Activated CD4-positive, alpha-beta T cell treated with anti-CD3 and anti-CD28 coated beads for 36 hours (primary cell): ENCODE measurements at regions not wholly inside any gene's neighbourhood (a gene's known extent, or its start where the extent isn't known, plus 50 kb on each side); places are given as distances from the start of the nearest gene placed in this dataset.

ENCODE experiments used
- ATAC-seq: fragments of 200-7000 bp; cut with Tn5 transposase; one replicate; pipeline ENCODE4 v1.10.0; 2021; ENCODE audit warnings: mild to moderate bottlenecking, moderate library complexity
- CTCF ChIA-PET: fragments of 350-600 bp; sonication (Branson Sonifier 250); formaldehyde crosslinking; loops from one replicate; lab custom pipeline; 2021; ENCODE audit warnings: antibody characterized with exemption; lab: Charles Lee
- POLR2A ChIA-PET: fragments of 350-600 bp; sonication (Branson Sonifier 250); formaldehyde crosslinking; loops from one replicate; lab custom pipeline; 2021; ENCODE audit warnings: antibody characterized with exemption, inconsistent platforms; lab: Charles Lee
- DNase-seq: peaks from one replicate; pipeline ENCODE4 v3.0.0-alpha.2; 2020
- H3K27ac Mint-ChIP-seq: one replicate; pipeline ENCODE4 v1.8.0; 2021; ENCODE audit warnings: mixed read lengths
- H3K27me3 Mint-ChIP-seq: one replicate; pipeline ENCODE4 v1.8.0; 2021; ENCODE audit warnings: mixed read lengths
- H3K36me3 Mint-ChIP-seq: one replicate; pipeline ENCODE4 v1.8.0; 2021; ENCODE audit warnings: low read depth, mixed read lengths
- H3K4me1 Mint-ChIP-seq: one replicate; pipeline ENCODE4 v1.8.0; 2021; ENCODE audit warnings: mixed read lengths
- H3K4me3 Mint-ChIP-seq: one replicate; pipeline ENCODE4 v1.8.0; 2021; ENCODE audit warnings: mild to moderate bottlenecking, moderate library complexity, mixed read lengths
- H3K9me3 Mint-ChIP-seq: one replicate; pipeline ENCODE4 v1.8.0; 2021; ENCODE audit warnings: low read depth, mixed read lengths
- intact Hi-C, 2 experiments: fragments of 100-400 bp; cut with DNase I in 1 of 2; cut with micrococcal nuclease in 1 of 2; formaldehyde crosslinking; loops; one replicate each; pipeline versions ENCODE4 v1.14.2 to v1.15.1; 2022 to 2024; cut with DNase I, micrococcal nuclease

DNA sequence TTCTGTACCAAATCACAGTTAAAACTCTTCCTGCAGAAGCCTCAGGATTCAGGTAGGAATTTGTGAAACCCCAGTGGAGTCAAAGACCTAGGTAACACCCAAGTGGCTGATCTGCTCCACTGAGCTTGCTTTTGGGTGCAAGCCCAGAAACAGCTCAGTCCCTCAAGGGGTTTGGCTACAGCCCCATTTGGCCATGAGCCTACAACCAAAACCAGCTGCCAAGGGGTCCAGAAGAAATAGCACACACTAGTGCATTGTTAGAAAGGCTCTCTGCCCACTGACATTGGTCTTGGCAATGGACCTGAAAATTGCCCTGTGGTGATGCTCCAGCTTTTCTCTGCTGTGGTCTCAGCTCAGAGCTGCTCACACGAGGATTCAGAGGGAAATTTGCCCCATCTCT, 577.4 kb upstream of the INTU start:
- Mint-ChIP-seq H3K9me3 (peaks cover 17% of the 10 kb centered on the region), H3K4me3 (no peak overlapping the region), H3K27me3 (no peaks in the 10 kb centered on the region), H3K4me1 (no peaks in the 10 kb centered on the region), H3K36me3 (no peaks in the 10 kb centered on the region), H3K27ac (no peak overlapping the region)
- POLR2A ChIA-PET: no interaction called here
- CTCF ChIA-PET: no interaction called here
- intact Hi-C loops: no loop called here
- DNase-seq: no peak
- ATAC-seq: no peak

DNA sequence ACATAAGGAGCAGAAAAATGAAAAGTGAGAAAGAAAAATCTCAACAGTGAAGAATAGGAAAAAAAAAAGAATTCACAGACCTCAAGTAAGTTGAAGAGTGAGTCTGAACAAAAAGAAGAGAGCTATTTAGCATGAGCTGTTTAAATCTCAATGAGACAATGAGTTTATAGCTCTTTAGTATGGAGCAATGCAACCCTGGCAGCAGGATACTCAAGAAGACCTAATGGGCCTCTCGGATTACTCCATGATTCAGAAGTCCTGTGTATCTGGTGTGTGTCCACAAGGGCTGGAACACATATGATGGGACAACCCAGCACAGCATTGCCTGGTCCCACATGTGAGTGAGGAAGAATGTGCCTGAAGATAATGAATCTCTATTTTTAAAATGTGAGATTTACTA, 563.1 kb upstream of the INTU start:
- ChIA-PET CTCF (no interaction called here), POLR2A (no interaction called here)
- Mint-ChIP-seq H3K4me1 (no peaks in the 10 kb centered on the region), H3K36me3 (no peaks in the 10 kb centered on the region), H3K9me3 (peaks cover 2% of the 10 kb centered on the region), H3K4me3 (no peak overlapping the region), H3K27me3 (no peaks in the 10 kb centered on the region), H3K27ac (no peak overlapping the region)
- no peak for DNase-seq
- no peak for ATAC-seq
- intact Hi-C loops: no loop called here

DNA sequence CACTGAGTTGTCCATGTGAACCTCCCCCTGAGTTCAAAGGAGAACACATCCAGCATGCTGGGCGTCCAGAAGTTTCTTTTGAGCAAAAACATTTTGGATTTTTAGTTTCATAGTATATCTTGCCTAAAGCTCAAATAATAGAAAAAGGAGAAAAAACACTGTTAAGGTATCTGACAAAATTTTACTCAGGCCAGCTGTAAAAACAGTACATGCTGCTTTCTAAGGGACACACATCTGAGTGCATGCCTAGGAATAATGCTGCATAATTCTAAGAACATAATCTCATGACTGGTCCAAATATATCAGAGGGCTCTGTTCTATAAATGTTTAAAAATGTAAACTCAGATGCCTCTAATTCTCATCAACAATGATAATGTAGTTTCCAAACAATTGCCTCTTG, 561.3 kb upstream of the INTU start:
- ATAC-seq (no peak), DNase-seq (no peak)
- Mint-ChIP-seq H3K9me3 (peaks cover 5% of the 10 kb centered on the region), H3K27ac (no peak overlapping the region), H3K4me1 (no peaks in the 10 kb centered on the region), H3K27me3 (no peaks in the 10 kb centered on the region), H3K4me3 (no peak overlapping the region), H3K36me3 (no peaks in the 10 kb centered on the region)
- ChIA-PET POLR2A (interaction anchor here (0.5 kb wide), 1 partner anchor 862 kb away, joined by 3 read pairs; no protein-coding TSS in a partner anchor), CTCF (no interaction called here)
- intact Hi-C loops: no loop called here

DNA sequence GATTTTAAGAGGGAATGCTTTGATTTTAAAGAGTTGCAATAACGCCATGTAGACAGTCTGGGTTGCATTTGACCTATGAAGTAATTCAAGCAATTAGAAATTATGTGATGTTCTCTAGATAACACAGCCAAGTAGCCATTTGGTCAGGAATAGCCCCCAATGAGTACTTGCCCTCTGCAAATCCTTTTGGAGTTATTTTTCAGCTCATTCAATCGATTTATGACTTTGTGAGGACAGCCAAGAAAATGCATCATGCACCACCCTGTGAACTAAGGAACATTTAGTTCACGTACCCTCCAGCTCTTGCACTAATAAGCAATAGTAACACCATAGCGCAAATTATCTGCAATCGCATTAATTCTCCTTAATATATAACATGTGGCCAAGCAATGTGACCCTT, 552.6 kb upstream of the INTU start:
- Mint-ChIP-seq H3K4me1 (no peaks in the 10 kb centered on the region), H3K27ac (no peak overlapping the region), H3K4me3 (no peak overlapping the region), H3K27me3 (no peaks in the 10 kb centered on the region), H3K9me3 (peaks cover 5% of the 10 kb centered on the region), H3K36me3 (no peaks in the 10 kb centered on the region)
- ChIA-PET POLR2A (no interaction called here), CTCF (no interaction called here)
- intact Hi-C loops: no loop called here
- ATAC-seq (no peak), DNase-seq (no peak)

DNA sequence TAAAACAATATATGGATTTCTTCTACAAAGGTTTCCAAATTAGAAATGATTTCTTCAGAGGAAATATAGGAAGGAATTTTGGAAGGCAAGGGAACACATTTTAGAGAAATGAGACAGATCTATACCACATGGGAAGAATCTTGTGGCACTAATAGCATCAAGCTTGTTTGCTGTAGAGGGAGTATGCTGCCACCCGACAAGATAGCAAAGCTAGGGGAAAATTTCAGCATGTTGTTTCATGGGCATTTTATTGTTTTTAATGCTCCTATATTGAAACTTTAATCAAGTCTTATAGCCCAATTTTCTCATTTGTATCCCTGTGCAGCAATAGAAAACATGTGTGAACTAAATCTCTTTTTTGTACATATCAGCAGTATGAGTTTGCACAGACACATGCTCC, 551.7 kb upstream of the INTU start:
- Mint-ChIP-seq H3K9me3 (peaks cover 7% of the 10 kb centered on the region), H3K27me3 (no peaks in the 10 kb centered on the region), H3K4me3 (no peak overlapping the region), H3K4me1 (no peaks in the 10 kb centered on the region), H3K36me3 (no peaks in the 10 kb centered on the region), H3K27ac (no peak overlapping the region)
- ATAC-seq (no peak), DNase-seq (no peak)
- ChIA-PET POLR2A (no interaction called here), CTCF (no interaction called here)
- intact Hi-C loops: no loop called here

DNA sequence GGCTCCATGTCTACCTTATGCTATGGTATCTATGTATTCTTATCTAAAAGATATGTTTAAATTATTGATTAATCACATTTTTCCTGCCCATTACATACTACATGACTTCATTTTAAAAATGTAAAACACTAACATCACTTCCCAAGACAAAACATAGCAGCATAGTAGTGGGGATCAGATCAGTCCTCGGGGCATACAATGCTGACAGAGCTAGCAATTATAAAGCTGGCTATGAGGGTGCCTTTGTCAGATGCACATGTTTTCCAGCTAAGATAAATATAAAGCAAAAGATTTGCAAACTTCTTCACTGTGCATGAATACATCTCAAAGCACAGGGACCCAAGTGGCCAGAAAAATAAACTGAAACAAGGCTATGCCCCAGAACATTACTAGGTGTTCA, 549.8 kb upstream of the INTU start:
- H3K27ac Mint-ChIP-seq: no peak overlapping the region
- no peaks in the 10 kb centered on the region for H3K27me3 Mint-ChIP-seq
- intact Hi-C loops: no loop called here
- ChIA-PET CTCF (no interaction called here), POLR2A (no interaction called here)
- ATAC-seq (no peak), DNase-seq (no peak)
- peaks cover 11% of the 10 kb centered on the region for H3K9me3 Mint-ChIP-seq
- no peaks in the 10 kb centered on the region for H3K36me3 Mint-ChIP-seq
- H3K4me3 Mint-ChIP-seq: no peak overlapping the region
- no peaks in the 10 kb centered on the region for H3K4me1 Mint-ChIP-seq

DNA sequence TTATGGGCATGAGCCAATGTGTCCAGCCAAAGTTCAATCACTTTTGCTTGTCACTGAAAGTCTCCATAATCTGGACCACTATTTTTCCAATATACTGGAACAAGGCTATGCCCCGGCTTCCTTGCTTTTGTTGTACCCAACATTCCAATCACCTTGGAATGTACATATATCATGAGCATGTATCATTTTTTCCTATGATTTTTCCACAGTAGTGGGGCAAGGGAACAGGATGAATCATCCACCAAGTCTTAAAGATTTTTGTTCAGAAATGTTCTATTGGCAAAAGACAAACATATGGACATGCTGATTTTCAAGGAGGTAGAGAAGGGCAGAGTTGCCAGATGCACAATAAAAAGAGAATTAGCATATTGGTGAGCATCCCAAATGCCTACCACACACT, 548.1 kb upstream of the INTU start:
- ChIA-PET CTCF (no interaction called here), POLR2A (no interaction called here)
- intact Hi-C loops: no loop called here
- Mint-ChIP-seq H3K9me3 (peaks cover 16% of the 10 kb centered on the region), H3K27me3 (no peaks in the 10 kb centered on the region), H3K36me3 (no peaks in the 10 kb centered on the region), H3K4me1 (no peaks in the 10 kb centered on the region), H3K27ac (no peak overlapping the region), H3K4me3 (no peak overlapping the region)
- ATAC-seq (no peak), DNase-seq (no peak)

DNA sequence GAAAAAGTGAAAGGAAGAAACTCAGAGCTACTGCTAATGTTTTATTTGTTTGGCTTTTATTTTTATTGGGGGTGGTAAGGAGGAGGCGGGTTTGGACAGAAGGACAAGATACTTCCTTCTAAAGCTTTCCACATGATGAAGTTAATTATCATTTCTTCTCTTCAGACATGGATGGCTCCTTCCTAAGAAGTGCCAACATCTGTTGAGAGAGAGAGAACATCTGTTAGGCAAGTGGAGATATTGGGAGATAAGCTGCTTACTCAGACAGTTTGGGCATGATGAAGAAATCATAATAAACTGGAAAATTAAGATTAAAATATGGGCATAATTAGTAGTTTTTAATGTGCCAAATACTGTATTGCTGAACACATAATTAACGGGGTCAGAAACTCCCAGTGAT, 535.7 kb upstream of the INTU start:
- H3K9me3 Mint-ChIP-seq: peaks cover 3% of the 10 kb centered on the region
- no peak for DNase-seq
- ATAC-seq: no peak
- ChIA-PET POLR2A (no interaction called here), CTCF (no interaction called here)
- H3K4me1 Mint-ChIP-seq: no peaks in the 10 kb centered on the region
- H3K4me3 Mint-ChIP-seq: no peak overlapping the region
- H3K36me3 Mint-ChIP-seq: no peaks in the 10 kb centered on the region
- H3K27me3 Mint-ChIP-seq: no peaks in the 10 kb centered on the region
- intact Hi-C loops: no loop called here
- no peak overlapping the region for H3K27ac Mint-ChIP-seq

DNA sequence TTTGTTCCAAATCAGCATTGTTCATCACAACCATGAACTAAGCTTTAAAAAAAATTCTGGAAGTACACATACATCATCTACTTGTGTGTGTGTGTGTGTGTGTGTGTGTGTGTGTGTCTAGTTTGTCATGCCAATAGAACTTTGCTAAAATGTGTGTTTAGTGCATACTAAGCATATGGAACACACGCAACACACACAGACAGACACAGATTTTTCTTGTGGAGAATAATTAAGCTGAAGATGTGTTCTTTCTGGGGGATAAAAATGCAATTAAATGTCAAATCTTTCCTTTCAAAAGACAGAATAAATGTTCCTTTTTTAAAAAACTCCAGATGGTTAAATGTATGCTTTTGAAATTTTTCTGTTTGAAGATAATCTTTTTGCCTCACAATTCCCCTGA, 530.4 kb upstream of the INTU start:
- intact Hi-C loops: no loop called here
- Mint-ChIP-seq H3K9me3 (peaks cover 8% of the 10 kb centered on the region), H3K27ac (no peak overlapping the region), H3K27me3 (no peaks in the 10 kb centered on the region), H3K4me3 (no peak overlapping the region), H3K36me3 (no peaks in the 10 kb centered on the region), H3K4me1 (no peaks in the 10 kb centered on the region)
- ChIA-PET CTCF (no interaction called here), POLR2A (no interaction called here)
- no peak for ATAC-seq
- no peak for DNase-seq

DNA sequence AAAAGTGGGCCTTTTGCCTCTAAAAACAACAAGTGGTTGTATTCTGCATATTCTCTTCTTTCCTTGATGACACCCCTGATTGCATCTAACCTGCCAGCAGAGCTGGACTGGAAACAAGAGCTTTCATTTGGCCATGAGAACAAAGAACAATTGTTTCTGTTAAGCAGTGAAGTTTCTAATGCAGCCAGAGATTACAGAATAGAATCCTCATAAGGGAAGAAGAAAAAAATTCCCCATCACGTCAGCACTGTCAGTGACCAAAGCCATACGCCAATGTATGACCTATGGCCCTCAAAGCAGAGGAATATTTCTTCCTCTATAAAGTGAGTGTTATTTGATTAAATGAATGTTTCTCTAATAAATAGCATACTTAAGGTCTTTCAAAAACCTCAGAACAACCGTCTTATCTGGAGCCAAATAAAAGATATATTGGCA, 529.1 kb upstream of the INTU start:
- intact Hi-C loops: no loop called here
- H3K27me3 Mint-ChIP-seq: no peaks in the 10 kb centered on the region
- H3K4me3 Mint-ChIP-seq: no peak overlapping the region
- no peaks in the 10 kb centered on the region for H3K4me1 Mint-ChIP-seq
- ATAC-seq: no peak
- POLR2A ChIA-PET: no interaction called here
- CTCF ChIA-PET: no interaction called here
- H3K9me3 Mint-ChIP-seq: peaks cover 14% of the 10 kb centered on the region
- H3K36me3 Mint-ChIP-seq: no peaks in the 10 kb centered on the region
- no peak for DNase-seq
- H3K27ac Mint-ChIP-seq: no peak overlapping the region

DNA sequence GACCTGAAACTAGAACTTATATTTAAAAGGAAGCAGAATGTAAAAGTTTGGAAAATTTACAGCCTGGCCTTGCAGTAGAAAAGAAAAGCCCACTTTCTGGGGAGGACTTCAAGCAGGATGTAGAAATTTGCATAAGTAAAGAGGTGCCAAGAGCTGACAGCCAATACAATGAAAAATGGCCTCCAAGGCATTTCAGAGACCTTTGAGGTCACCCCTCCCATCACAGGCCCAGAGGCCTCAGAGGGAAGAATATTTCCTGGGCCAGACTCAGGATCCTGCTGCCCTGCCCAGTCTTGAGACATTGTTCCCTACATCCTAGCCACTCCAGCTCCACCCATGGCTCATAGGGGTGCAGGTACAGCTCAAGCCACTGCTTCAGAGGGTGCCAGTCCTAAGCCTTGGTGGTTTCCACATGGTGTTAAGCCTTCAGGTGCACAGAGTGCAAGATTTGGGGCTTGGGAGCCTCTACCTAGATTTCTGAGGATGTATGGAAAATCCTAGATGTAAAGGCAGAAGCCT, 518.9 kb upstream of the INTU start:
- ChIA-PET CTCF (no interaction called here), POLR2A (no interaction called here)
- DNase-seq (no peak), ATAC-seq (no peak)
- Mint-ChIP-seq H3K27me3 (no peaks in the 10 kb centered on the region), H3K4me3 (no peak overlapping the region), H3K4me1 (no peaks in the 10 kb centered on the region), H3K27ac (no peak overlapping the region), H3K36me3 (no peaks in the 10 kb centered on the region), H3K9me3 (peaks cover 15% of the 10 kb centered on the region)
- intact Hi-C loops: no loop called here

DNA sequence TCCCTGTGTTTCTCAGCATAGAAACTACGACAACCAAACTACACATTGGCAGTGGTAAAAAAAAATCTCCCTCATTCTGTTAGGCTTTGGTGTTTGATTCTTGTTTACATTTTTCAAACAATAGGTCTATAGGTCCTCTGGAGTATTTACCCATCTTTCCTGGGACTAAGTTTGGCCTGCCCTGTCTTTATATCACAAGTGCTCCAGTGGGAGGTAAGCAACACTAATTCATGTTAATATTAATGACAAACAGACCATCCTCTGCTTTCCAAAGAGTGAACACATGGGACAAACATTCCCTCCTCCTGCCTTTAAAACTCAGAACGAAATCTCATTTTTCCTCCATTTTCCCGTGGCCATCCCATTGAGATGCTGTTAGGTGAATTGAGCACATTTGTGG, 514.1 kb upstream of the INTU start:
- peaks cover 9% of the 10 kb centered on the region for H3K9me3 Mint-ChIP-seq
- H3K4me1 Mint-ChIP-seq: no peaks in the 10 kb centered on the region
- POLR2A ChIA-PET: no interaction called here
- H3K4me3 Mint-ChIP-seq: no peak overlapping the region
- H3K27ac Mint-ChIP-seq: no peak overlapping the region
- CTCF ChIA-PET: interaction anchor here (0.6 kb wide), 1 partner anchor 1479 kb away, joined by 3 read pairs; no protein-coding TSS in a partner anchor
- ATAC-seq (no peak), DNase-seq (no peak)
- H3K27me3 Mint-ChIP-seq: no peaks in the 10 kb centered on the region
- intact Hi-C loops: no loop called here
- no peaks in the 10 kb centered on the region for H3K36me3 Mint-ChIP-seq
